Retina (tissue), 1 donor: ENCODE measurements at regions not wholly inside any gene's neighbourhood (a gene's known extent, or its start where the extent isn't known, plus 50 kb on each side); places are given as distances from the start of the nearest gene placed in this dataset.
"Not testable (repeated sequence)": the region's sequence is repeated elsewhere in the genome, so short reads cannot be mapped to it uniquely, and the experiment has no call there.

ENCODE experiments used
- DNase-seq: peaks from one replicate; pipeline ENCODE4 v3.0.0-alpha.2; 2016

GRCh38 chr6:82588020-82588419, 224.4 kb downstream of the TPBG start:
- DNase-seq: no peak

DNA sequence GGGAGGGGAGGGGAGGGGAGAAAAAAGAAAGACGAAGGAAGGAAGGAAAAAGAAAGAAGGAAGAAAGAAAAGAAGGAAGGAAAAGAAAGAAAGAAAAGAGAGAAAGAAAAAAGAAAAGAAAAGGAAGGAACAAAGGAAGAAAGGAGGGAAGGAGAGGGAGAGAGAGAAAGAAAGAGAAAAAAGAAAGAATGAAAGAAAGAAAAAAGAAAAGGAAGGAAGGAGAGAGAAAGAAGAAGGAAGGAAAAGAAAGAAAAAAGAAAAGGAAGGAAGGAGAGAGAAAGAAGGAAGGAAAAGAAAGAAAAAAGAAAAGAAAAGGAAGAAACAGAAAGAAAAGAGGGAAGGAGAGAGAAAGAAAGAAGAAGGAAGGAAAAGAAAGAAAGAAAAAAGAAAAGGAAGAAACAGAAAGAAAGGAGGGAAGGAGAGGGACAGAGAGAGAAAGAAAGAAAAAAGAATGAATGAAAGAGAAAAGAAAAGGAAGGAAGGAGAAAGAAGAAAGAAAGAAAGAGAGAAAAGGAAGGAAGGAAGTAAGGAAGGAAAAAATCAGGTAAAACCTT, 225.3 kb downstream of the TPBG start:
- DNase-seq: no peak

GRCh38 chr6:82589509-82590206, 226.0 kb downstream of the TPBG start:
- DNase-seq: peak; percentile 44

GRCh38 chr6:82597201-82597600, 233.6 kb downstream of the TPBG start:
- no peak for DNase-seq

- DNase-seq: no peak
Measured at GRCh38 chr6:82602776-82603175, 239.2 kb downstream of the TPBG start.

- no peak for DNase-seq
Measured at GRCh38 chr6:82603871-82604270, 240.3 kb downstream of the TPBG start.

DNA sequence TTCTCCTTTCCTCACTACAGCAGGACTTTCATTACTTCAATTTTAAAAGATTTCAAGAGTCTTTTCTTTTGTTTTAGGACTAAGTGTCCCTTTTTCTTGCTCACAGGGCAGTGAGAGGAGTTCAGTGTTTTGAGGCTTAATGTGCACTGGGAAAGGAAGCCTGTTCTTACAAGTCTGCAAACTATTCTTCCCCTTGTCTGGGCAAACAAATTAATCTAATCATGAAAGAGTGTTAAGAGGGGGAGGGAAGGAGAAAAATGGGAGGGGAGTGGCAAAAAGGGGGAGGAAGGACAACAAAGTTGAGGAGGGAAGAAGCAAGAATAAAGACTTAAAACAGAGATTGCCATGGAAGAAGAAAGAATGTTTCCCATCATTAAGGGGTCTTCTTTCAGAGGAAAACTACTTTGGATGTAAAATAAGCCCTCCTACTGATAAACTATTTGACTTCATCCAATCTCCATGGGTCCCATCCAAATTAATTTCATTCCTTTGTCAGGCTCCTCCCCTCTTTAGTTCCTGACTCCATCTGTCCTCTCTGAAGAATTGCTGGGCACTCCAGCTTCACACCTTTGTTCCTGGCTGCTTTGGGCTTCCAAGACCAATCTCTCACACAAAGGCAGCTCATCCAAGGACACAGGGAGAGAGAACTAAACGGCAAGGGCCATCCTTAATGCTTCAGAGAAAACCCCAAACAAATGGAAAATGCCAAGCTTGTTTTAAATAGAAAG, 244.5 kb downstream of the TPBG start:
- DNase-seq: peak; percentile 35

DNA sequence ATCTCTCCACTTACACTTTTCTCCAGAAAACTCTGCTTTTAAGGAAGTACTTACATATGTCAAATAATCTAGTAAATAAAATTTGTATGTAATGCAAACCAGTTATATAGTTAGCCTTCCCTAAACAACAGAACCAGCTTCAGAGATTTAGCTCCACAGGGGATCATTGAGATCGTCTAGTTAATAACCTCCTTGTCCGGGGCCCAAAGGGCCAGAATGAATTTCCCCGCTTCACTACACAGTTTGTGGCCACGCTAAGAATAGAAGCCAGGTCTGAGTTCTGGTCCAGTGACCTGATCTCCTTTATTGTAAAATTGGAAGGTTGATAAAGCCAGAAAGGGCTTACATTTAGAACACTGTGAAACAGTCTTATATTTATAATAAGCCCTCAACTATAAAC, 245.2 kb downstream of the TPBG start:
- no peak for DNase-seq

DNA sequence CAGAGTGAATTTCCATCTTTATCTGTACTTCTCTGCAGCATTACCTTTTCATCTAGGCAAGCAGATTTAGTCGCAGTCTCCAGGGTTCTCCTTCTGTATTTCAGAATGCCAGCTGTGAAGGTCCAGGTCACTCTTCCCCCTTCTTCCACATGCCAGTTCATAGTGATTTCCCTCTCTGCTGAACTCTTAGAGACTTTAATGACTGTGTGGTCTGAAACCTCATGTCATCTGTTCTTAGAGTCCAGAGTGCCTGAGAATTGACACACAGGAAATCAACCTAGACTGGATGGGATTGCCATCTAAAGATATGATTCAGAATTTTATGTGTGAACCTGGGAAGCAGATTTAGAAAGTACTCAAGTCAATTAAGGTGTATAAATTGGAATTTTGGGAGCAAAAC, 248.1 kb downstream of the TPBG start:
- DNase-seq: no peak

- peak; percentile 19 for DNase-seq
Measured at GRCh38 chr6:82612475-82613039, 248.9 kb downstream of the TPBG start.

GRCh38 chr6:82614518-82614917, 250.9 kb downstream of the TPBG start:
- no peak for DNase-seq

DNA sequence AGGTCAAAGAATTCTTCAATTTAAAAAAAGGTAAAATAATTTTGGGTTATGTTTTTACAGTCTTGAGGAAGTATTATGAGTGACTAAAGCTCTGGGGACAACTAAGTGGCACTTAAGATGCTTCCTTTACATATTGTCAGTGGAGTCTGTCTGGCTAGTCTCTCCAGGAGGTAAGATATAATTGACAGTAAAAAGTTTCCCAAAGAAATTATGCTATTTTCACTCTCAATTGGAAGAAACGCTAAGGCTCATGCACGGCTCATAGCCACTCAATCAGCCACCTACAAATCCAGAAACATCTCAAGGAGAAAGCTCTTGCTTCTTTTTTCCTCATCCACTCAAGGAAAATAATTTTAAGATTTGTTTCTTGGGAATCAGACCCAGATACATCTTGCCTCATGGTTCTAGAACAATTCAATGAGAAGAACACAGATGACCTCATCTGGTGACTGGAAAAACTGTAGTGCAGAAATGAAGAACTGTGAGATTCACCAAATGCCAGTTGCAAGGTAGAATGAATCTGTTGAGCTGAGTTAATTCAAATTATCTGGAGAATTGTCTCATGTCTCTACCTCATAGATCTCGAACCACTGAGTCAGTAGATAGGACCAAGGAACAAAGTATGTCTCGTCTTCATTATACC, 252.9 kb downstream of the TPBG start:
- no peak for DNase-seq

DNA sequence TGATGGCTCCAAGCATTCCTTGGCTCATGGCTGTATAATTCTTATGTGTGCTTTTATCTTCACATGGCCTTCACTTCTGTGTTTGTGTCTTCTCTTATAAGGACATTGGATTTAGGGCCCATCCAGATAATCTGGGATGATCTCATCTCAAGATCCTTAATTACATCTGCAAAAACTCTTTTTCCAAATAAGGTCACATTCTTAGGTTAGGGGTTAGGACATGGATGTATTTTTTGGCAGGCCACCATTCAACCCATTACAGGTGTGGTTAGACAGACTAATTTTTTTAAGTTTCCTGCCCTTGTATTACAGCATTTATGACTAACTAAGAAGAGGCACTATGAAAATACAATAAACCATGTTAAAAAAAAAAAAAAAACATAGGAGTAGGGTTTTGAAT, 254.0 kb downstream of the TPBG start:
- DNase-seq: no peak

DNA sequence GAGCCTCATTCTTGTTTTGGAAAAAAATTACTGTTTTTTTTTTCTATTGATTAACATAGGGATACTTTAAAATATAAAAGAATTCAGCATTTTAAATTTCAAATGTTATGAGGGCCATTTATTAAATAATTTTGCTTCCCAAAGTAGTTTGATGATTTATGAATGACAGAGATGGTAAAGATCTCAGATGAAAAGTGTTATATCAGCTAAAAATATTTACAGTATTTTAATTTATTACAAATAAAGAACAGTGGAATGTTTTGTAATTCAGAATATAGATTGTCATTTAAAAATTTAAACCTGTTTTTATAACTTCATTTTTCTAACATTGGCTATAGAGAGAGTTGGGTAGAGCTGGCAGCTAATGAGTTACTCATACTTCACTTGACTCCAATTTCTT, 256.0 kb downstream of the TPBG start:
- no peak for DNase-seq

GRCh38 chr6:82622461-82622860, 258.8 kb downstream of the TPBG start:
- DNase-seq: no peak

- DNase-seq: no peak
Measured at GRCh38 chr6:82624251-82624650, 260.6 kb downstream of the TPBG start.

DNA sequence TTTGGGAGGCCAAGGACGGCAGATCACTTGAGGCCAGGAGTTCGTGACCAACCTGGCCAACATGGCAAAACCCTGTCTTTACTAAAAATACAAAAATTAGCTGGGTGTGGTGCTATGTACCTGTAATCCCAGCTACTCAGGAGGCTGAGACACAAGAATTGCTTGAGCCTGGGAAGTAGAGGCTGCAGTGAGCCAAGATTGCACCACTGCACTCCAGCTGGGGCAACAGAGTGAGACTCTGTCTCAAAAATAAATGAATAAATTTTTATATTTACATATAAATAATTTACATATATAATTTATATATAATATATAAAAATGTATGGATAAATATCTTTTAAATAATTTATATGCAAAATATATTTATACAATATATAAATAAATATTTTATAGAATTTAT, 263.3 kb downstream of the TPBG start:
- not testable (repeated sequence) for DNase-seq

- no peak for DNase-seq
Measured at GRCh38 chr6:82629921-82630320, 266.3 kb downstream of the TPBG start.

DNA sequence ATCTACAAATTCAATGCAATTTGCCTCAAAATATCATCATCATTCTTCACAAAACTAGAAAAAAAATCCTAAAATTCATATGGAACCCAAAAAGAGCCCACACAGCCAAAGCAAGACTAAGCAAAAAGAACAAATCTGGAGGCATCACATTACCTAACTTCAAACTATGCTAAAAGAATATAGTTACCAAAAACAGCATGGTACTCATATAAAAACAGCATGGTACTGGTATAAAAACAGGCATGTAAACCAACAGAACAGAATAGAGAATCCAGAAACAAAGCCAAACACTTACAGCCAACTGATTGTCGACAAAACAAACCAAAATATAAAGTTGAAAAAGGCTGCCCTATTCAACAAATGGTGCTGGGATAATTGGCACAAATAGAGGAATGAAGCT, 278.1 kb downstream of the TPBG start:
- DNase-seq: no peak

- DNase-seq: no peak
Measured at GRCh38 chr6:82645536-82646230, 282.1 kb downstream of the TPBG start.

DNA sequence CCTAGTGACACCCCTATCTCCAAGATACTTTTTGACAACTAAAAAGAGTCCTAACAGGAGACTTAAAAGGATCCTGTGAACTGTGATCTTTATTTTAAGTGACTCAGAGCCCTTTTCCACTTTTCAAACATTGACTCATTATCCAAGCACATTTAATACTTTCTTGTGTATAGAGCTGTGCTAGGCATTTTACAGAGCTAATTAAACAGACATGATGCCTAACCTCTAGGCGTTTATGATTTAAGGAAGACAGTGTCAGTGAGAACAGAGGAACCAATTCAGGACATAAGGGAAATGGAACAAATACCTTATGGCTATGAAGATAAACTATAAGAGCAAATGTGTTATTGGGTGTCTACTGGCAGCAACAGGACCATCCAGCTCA, 282.6 kb downstream of the TPBG start:
- DNase-seq: no peak

GRCh38 chr6:82651845-82652335, 288.3 kb downstream of the TPBG start:
- DNase-seq: no peak

DNA sequence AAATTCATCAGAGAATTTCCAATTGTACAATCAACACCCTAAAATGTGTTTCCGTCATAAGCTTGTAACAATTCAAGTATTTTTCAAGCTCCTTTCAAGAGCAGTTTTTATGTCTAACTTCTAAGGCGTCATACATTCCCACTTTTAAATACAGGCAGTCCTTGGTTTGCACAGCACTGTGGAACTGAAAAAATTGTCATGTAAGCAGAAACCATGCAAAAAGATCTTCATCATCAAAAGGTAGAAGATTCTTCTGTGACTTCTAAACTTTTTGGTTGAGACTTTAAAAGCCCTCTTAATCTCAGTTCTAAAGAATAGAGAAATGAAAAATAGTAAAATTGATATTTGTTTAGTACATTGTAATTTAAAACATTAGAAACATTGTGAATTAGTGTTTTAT, 315.6 kb downstream of the TPBG start:
- DNase-seq: no peak
